ENCODE measurements at regions not wholly inside any gene's neighbourhood (a gene's known extent, or its start where the extent isn't known, plus 50 kb on each side); places are given as distances from the start of the nearest gene placed in this dataset.

- TF ChIP-seq POLR2A (IDR thresholded peaks at IDR 0.05; ENCODE audit: low read depth, low read length) (no peak), TAF1 (IDR thresholded peaks at IDR 0.05; ENCODE audit: borderline replicate concordance, low read depth, low read length) (no peak), POLR2AphosphoS5 (IDR thresholded peaks at IDR 0.05; ENCODE audit: low read depth, low read length) (no peak)
Measured at GRCh38 chr10:2682491-2682890, 384.9 kb upstream of the PFKP start.

Data from GM12892 (cell line).